DOHH2 (cell line): ENCODE measurements at regions not wholly inside any gene's neighbourhood (a gene's known extent, or its start where the extent isn't known, plus 50 kb on each side); places are given as distances from the start of the nearest gene placed in this dataset.

Experiments
- CTCF ChIP-seq: fragments of 200-600 bp; sonication (generic); IDR thresholded peaks from one replicate; pipeline ENCODE4 v1.5.1; 2014; ENCODE audit warnings: antibody characterized with exemption, mild to moderate bottlenecking, low read depth, low read length; ENCODE audit not compliant: poor library complexity, severe bottlenecking
- EZH2phosphoT487 ChIP-seq: fragments of 200-600 bp; sonication (generic); IDR thresholded peaks from 2 replicates; pipeline ENCODE4 v1.6.1; 2017; ENCODE audit warnings: borderline replicate concordance, mild to moderate bottlenecking, antibody characterized with exemption, low read length, moderate library complexity, mixed read lengths

- no peak for TF ChIP-seq CTCF
- TF ChIP-seq EZH2phosphoT487 = no peak
Measured at GRCh38 chr7:116148626-116149025, 61.7 kb upstream of the TES start.
